GM23248 (cell line): ENCODE measurements at regions not wholly inside any gene's neighbourhood (a gene's known extent, or its start where the extent isn't known, plus 50 kb on each side); places are given as distances from the start of the nearest gene placed in this dataset.

Experiments
- EZH2 ChIP-seq: fragments of 200-600 bp; sonication (generic); IDR thresholded peaks from 2 replicates; pipeline ENCODE4 v1.6.1; 2018; ENCODE audit warnings: antibody characterized with exemption, mild to moderate bottlenecking; ENCODE audit not compliant: insufficient read depth, poor library complexity, severe bottlenecking
- EZH2phosphoT487 ChIP-seq: fragments of 200-600 bp; sonication (generic); IDR thresholded peaks from 2 replicates; pipeline ENCODE4 v1.6.1; 2018; ENCODE audit warnings: antibody characterized with exemption, moderate library complexity, mild to moderate bottlenecking, low read depth; ENCODE audit not compliant: insufficient read depth

DNA sequence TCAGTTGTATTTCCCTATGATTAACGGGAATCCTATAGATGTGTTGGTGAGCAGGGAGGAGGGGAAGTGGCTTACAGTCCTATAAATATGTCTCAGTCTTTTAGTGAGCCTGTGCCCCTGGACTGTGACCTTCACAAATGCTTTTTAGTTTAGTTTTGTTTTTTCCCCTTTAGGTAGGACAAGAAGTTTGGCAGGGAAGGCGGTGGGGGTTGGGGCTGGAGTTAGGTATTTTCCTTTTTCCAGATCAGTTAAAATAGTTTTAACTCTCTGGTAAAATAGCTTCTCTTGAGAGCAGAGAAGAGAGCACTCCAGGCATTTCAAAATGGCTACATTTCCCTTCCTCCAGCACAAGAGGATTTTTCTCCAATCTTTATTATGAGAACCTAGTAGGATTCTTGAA, 272.1 kb downstream of the SPATA31D1 start:
- TF ChIP-seq EZH2: no peak
- TF ChIP-seq EZH2phosphoT487: no peak
